ENCODE measurements at regions not wholly inside any gene's neighbourhood (a gene's known extent, or its start where the extent isn't known, plus 50 kb on each side); places are given as distances from the start of the nearest gene placed in this dataset.

DNA sequence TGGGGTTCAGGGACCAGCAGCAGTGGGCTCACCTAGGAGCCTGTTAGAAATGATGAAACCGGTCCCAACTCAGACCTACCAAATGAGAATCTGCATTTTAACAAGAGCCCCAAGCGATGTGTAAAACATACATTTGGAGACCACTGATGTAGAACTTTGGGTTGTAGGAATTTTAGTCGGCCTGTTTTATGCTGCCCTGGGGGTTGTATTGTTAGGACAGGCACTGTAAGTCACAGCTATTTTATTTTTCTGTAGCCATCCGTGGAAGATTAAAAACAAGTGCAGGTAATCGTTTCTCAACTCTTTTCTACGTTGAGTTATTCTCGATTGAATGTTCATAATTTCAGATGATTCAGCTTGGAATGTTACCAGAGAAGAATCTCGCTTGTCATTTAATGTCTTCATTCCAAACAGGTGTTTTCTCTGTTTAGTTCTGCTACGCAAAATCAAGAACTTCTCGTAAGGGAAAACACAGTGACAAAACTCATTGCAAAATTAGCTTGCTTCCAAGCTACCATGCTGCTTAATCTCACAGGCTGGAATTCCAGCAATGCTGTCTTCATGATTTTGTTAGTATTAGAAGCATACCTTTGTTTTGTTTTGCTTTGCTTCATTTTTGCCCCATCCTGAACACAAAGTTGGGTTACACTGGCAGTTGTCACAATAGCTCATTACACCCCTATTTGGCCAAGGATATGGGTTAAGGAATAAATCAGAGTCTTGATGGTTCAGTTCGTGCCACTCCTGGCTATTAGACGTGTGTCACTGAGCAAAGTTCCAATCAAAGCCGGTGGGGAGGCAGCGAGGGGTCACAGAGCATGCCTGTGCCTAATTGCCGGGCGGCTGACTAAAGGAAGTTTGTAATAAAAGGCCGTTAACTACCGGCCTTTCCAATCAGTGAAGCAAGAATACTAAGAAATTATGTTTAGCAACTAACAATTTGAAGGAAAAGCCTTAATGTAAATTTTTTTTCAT lies 676.9 kb downstream of the GATA3 start:
- no peak for DNase-seq

DNA sequence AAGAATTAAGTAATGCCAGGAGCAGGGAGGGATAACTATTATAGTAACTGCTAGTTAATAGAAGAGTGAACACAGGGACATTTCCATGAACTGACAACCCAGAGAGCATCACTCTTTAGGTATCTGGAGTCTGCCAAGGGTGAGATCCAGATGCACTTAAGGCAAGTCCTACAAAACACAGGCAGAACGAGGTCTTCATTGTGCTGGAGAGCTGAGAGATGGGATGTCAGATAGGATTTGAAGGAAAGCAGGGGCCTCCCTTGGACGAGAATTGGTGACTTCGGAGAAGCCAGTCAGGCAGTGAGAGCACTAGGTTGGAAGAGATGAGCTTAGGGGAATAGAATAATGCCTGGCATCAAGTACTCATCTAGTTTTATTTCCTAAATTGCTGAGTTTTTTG lies 684.5 kb downstream of the GATA3 start:
- no peak for DNase-seq

GRCh38 chr10:8752146-8752843 lies 697.8 kb downstream of the GATA3 start:
- DNase-seq: no peak

- no peak for DNase-seq
These were observed 703.5 kb downstream of the GATA3 start for GRCh38 chr10:8758029-8758428.

DNA sequence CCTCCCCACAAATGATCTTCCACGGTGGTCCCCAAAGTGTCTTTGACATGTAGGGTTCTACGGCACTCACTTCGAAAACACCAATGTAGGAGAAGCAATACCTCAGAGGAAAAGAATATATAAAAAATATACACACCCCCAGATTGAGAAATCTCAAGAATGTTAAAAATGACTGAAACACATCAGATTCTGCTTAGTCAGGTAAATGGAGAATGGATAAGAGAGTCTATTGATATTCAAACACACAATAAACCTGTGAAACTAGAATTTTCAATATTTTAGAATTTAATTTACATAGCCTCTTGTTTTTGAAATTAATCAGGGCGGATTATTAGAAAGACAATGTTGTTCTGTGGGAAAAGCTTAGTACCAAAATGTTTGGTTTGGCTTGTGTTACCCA lies 712.4 kb downstream of the GATA3 start:
- DNase-seq: no peak

DNA sequence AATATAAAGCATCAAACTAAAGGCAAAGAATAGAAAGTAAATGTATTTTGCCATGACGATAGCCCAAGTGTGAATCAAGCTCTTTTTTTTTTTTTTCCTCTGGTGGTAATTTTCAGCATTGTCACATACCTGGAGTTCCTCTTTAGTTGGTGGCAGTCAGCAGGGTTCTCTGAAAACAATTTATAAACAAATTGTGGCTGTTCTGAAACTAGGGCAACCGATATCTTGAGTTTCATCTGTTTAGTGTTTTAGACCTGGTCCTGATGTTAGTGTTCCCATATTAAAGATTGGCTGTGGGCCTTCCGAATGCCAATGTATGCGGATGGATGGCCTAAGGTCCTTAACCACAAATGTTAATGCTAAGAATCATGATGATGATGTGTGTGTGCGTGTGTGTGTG lies 713.1 kb downstream of the GATA3 start:
- DNase-seq: no peak

GRCh38 chr10:8768341-8768740 lies 713.9 kb downstream of the GATA3 start:
- DNase-seq: no peak

DNA sequence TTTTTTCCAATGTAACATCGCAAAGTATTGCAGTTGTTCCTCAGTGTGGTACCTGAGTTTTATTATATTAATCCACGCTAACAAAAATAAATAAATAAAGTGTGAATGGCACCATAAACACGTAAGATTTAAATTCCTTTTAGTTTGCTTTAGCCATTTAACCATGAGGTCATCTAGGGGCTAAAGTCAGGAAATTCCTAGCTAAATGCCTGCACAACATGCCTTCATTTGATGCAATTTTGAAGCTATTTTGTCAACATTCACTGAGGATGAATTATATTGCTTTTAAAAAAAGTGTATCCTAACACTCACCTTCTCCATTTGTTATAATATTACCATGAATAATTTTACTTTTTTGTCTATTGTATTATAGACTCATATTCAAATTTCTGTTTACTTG lies 714.4 kb downstream of the GATA3 start:
- no peak for DNase-seq

DNA sequence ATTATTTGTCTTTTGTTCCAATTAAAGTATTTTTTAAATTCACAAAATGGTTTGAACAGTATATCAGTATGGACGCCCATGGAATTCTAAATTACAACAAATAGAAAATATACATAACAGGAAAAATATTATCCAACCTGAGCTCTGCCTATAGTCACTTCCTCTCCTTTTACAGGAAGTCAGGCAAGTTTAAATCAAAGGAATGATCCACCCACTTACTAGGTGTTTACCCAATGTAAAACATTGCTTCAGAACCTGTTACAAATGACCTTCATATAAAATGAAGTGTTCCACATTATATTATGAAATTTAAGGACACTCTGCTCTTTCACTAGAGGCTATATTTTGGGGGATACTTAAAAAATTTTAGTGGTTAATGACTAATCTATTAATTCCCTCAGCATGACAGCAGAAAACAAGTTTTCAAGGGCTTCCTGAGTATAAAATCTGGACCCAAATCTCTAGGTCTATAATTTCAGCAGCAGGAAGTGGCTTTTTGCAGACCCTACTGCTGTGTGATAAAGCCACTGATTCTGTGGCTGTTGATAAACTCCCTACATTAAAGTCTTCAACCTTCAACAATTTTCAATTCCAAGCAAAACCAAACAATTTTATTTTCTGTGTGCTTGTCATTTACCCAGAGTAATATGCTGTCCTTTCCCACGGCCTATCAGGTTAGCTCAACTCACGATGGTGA lies 722.6 kb downstream of the GATA3 start:
- no peak for DNase-seq

GRCh38 chr10:8778713-8779112 lies 724.2 kb downstream of the GATA3 start:
- no peak for DNase-seq

- no peak for DNase-seq
These were observed 733.2 kb downstream of the GATA3 start for GRCh38 chr10:8787649-8788048.

DNA sequence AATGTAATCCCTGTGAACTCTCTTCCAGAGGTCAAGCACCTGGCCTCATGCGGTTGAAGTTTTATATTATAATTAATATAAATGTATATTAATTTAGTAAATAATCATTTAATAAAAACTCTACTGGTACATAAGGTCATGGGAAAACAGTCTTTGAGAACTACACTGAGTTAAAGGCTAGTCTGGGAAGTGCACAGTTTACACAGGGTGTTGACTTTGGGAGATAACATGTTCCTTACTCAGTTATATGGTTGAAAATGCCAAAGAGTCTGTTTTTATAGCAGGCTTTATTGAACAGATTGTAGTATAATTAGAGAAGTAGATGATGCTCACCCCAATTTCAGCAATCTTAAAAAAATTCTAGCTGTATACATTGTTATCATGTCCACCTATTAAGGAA lies 735.9 kb downstream of the GATA3 start:
- DNase-seq: no peak

- DNase-seq: no peak
These were observed 740.4 kb downstream of the GATA3 start for GRCh38 chr10:8794860-8795259.

- no peak for DNase-seq
These were observed 745.9 kb downstream of the GATA3 start for GRCh38 chr10:8800426-8800825.

DNA sequence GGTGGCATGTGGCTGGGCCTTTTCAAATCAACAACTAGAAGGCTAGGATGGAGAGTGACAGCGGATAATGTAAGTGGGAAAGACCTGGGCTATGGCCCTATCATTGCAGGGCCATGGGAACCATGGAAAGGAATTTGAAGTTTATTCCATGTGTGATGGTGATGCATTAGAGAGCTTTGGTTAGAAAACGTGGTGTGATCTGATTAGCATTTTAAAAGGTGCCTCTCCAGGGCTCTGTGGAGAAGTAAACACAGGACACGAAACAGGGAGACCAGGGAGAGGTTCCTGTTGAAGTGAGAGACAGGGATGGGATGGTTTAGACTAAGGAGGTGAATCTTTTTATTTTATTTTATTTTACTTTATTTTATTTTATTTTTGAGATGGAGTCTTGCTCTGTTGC lies 749.5 kb downstream of the GATA3 start:
- no peak for DNase-seq

- DNase-seq: no peak
These were observed 756.2 kb downstream of the GATA3 start for GRCh38 chr10:8810677-8811076.

DNA sequence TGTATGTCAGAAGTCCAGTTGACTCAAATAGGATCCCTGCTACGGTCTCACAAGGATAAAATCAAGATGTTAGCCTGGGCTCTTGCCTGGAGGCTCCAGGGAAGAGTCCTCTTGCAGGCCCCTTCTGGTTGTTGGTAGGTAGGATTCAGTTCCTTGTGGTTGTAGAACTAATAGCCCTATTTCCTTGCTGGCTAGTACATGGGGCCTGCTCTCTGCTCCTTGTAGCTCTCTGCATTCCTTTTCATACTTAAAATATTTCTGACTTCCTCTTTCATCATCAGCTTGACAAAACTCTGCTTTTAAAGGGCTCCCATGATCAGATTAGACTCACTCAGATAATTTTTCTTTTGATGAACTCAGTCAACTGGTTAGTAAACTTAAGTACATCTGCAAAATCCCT lies 756.7 kb downstream of the GATA3 start:
- DNase-seq: no peak

GRCh38 chr10:8815969-8816368 lies 761.5 kb downstream of the GATA3 start:
- DNase-seq: no peak

- DNase-seq: no peak
These were observed 762.8 kb downstream of the GATA3 start for GRCh38 chr10:8817299-8817698.

- no peak for DNase-seq
These were observed 771.1 kb downstream of the GATA3 start for GRCh38 chr10:8825611-8826010.

DNA sequence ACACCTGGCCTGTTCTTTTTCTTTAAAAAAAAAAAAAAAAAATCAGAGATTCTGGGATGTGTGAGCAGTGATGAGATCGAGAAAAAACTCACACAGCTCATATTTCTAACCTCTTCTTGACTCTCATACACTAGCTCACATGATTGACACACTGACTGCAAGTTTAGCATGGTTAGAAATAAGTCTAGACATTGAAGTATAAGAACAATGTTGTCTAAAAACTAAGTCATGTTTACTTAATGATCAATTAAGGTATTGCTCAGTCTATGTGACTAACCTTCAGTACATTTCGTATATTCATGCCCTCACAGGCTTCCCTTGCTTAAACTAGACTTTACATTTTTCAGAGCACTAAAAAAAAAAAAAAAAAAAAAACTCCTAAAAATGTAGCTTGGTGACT lies 775.1 kb downstream of the GATA3 start:
- no peak for DNase-seq

DNA sequence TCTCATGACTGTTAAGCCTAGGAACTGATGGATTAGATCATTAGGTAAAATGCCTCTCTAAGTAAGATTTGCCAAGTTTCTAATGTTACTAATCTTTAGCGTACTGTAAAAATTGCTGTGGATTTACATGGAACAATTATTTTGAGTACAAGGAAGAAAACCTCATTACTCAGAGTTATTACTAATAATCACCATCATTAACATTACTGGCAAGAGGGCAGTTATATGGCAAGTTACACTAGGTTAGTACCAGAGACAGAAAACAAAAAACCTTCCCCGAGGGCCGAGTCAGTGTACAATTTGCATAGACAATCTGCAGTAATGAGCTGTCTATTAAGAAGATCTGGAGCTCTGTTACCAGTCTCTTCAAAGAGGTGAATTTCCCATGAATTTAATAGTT lies 775.6 kb downstream of the GATA3 start:
- no peak for DNase-seq

DNA sequence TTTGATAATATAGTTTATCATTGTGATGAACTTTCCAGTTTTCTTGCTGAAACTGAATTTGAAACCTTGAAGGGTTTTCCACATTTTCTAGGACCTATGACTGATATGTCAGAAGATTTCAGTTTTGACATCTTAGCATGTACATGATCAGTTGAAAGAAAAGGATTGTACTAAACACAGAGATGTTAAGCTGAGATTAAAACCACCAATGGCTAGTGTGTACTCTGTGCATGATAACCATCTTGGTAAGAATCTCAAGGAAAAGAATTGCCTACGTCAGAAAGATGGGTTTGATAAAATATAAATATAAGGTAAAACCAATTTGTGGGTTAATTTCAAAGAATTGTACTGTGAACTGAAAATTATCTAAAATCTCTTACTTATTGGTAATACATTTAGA lies 776.4 kb downstream of the GATA3 start:
- no peak for DNase-seq
